Osteoblast (primary cell): ENCODE measurements at regions not wholly inside any gene's neighbourhood (a gene's known extent, or its start where the extent isn't known, plus 50 kb on each side); places are given as distances from the start of the nearest gene placed in this dataset.

Experiments used
- DNase-seq: peaks from one replicate; pipeline ENCODE4 v3.0.0; 2011; ENCODE audit warnings: low spot score, mixed read lengths; ENCODE audit not compliant: insufficient read length; ENCODE audit errors: missing footprints
- H2AFZ ChIP-seq: 2 replicates; pipeline ENCODE4 v1.6.0; 2011; ENCODE audit warnings: mild to moderate bottlenecking, low read length
- H3K27ac ChIP-seq: 2 replicates; pipeline ENCODE4 v1.5.1; 2011; ENCODE audit warnings: mild to moderate bottlenecking, low read depth, low read length, moderate library complexity
- H3K27me3 ChIP-seq: 2 replicates; pipeline ENCODE4 v1.6.0; 2012; ENCODE audit warnings: mild to moderate bottlenecking, control low read depth, inconsistent platforms, low read length, moderate library complexity; ENCODE audit not compliant: insufficient read depth
- H3K36me3 ChIP-seq: 2 replicates; pipeline ENCODE4 v1.5.1; 2011; ENCODE audit warnings: mild to moderate bottlenecking, low read length, control low read depth, moderate library complexity; ENCODE audit not compliant: insufficient read depth
- H3K4me1 ChIP-seq: 2 replicates; pipeline ENCODE4 v1.5.1; 2011; ENCODE audit warnings: mild to moderate bottlenecking, low read length, control low read depth, moderate library complexity; ENCODE audit not compliant: insufficient read depth
- H3K4me2 ChIP-seq: 2 replicates; pipeline ENCODE4 v1.6.0; 2011; ENCODE audit warnings: mild to moderate bottlenecking, low read length; ENCODE audit not compliant: insufficient read depth
- H3K4me3 ChIP-seq: fragments of 200-600 bp; sonication (generic); 3 replicates; pipeline ENCODE4 v1.5.1; 2012; ENCODE audit warnings: mild to moderate bottlenecking, low read length, inconsistent platforms; ENCODE audit not compliant: insufficient read depth
- H3K79me2 ChIP-seq: 2 replicates; pipeline ENCODE4 v1.6.0; 2012; ENCODE audit warnings: mild to moderate bottlenecking, low read length, control low read depth, inconsistent platforms; ENCODE audit not compliant: insufficient read depth
- H3K9me3 ChIP-seq: 2 replicates; pipeline ENCODE4 v1.5.1; 2011; ENCODE audit warnings: low read depth, low read length, control low read depth
- H4K20me1 ChIP-seq: 2 replicates; pipeline ENCODE4 v1.6.0; 2012; ENCODE audit warnings: mild to moderate bottlenecking, low read length, control low read depth; ENCODE audit not compliant: insufficient read depth
- CTCF ChIP-seq: IDR thresholded peaks from 2 replicates; pipeline ENCODE4 v1.5.1; 2011; ENCODE audit warnings: mild to moderate bottlenecking, low read depth, low read length, moderate library complexity; ENCODE audit errors: extremely low read depth

DNA sequence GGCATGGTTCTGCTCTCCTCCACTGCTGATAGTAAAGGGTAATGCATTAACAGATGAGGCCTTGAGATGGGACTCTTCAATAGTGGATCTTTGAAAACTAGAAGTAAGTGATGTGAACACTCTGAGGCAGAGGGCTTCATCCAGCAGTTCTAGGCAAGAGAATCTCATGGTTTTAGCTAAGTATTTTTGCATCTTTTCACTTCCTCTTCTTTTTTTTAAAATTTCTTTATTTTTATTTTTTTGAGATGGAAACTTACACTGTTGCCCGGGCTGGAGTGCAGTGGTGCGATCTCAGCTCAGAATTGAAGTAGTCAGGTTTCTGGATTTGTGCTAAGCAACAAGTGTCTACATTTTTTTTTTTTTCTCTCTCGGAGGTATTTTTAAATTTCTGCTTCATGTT is 101.9 kb downstream of the MTRR start:
- Histone ChIP-seq H3K27me3 (no peaks in the 10 kb centered on the region), H3K4me1 (no peaks in the 10 kb centered on the region), H3K4me2 (no peak overlapping the region), H3K79me2 (no peaks in the 10 kb centered on the region), H2AFZ (no peak overlapping the region), H3K4me3 (no peak overlapping the region), H3K9me3 (no peaks in the 10 kb centered on the region), H3K27ac (no peak overlapping the region), H4K20me1 (no peaks in the 10 kb centered on the region), H3K36me3 (no peaks in the 10 kb centered on the region)
- TF ChIP-seq CTCF, result no peak
- no peak for DNase-seq

DNA sequence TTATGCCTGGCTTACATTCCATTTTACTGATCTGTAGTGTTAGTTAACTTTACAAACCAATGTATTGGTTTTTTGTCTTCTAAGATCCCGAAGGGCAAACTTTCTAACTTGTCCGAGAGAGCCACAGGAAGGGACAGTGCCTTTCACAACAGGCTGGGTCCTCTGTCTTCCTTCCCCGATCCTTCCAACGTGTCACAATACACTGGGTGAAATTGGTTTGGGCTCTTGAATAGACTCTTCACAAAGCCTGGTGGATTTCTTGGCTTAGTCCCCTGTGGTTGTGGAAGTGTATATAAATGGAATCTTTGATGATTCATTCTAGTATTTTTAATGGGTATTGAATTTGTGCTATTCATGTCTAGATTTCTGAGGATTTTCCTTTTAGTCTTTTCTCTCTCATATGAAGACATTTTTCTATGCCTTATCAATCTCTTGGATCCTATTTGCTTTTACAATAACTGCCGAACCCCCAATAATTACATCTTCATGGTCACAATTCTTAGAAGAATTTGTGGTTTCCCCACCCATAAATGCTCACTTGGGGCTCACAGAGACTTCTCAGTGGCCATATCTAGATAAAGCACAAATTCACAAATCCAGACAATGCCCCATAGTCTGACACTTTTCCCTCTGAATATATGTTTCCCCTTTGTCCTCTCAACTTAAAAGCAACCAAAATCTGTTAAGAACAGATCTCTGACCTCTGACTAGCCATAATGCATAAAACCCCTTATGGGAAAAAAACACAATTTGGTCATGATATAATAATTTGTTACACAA is 107.7 kb downstream of the MTRR start:
- Histone ChIP-seq H4K20me1 (no peaks in the 10 kb centered on the region), H3K4me1 (no peaks in the 10 kb centered on the region), H3K27ac (no peak overlapping the region), H3K36me3 (no peaks in the 10 kb centered on the region), H3K4me2 (no peak overlapping the region), H3K9me3 (no peaks in the 10 kb centered on the region), H3K27me3 (no peaks in the 10 kb centered on the region), H2AFZ (no peak overlapping the region), H3K79me2 (no peaks in the 10 kb centered on the region), H3K4me3 (no peak overlapping the region)
- no peak for TF ChIP-seq CTCF
- no peak for DNase-seq

DNA sequence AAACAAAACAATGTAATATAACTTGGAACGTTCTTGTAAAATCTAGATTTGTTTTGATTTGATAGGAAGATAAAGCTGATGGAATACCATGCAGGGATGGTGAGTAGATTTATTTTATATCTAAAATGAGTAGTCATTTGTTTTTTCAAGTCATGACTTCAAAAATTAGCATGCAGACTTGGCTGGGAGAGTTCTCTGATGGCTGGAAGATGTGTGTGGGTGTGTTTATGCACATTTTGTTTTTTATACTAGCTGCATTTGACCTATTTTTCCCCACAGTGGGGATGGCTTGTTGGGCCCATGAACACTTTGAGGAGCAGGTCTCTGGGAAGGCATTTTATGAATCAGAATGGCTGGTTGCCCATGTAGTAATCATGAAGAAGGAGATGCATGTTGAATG is 109.2 kb downstream of the MTRR start:
- no peaks in the 10 kb centered on the region for H3K79me2 ChIP-seq
- DNase-seq, result no peak

GRCh38 chr5:7978991-7979390 is 110.0 kb downstream of the MTRR start:
- no peak overlapping the region for H3K4me3 ChIP-seq
- no peak for DNase-seq
- no peak overlapping the region for H2AFZ ChIP-seq
- no peaks in the 10 kb centered on the region for H3K36me3 ChIP-seq
- no peak overlapping the region for H3K27ac ChIP-seq
- H3K9me3 ChIP-seq, result no peaks in the 10 kb centered on the region
- no peak for TF ChIP-seq CTCF
- no peak overlapping the region for H3K4me2 ChIP-seq
- H3K79me2 ChIP-seq, result no peaks in the 10 kb centered on the region
- H4K20me1 ChIP-seq, result no peaks in the 10 kb centered on the region
- H3K4me1 ChIP-seq, result no peaks in the 10 kb centered on the region
- no peaks in the 10 kb centered on the region for H3K27me3 ChIP-seq

More for the DNA sequence above, 109.2 kb downstream of the MTRR start:
- Histone ChIP-seq H3K27me3 (no peaks in the 10 kb centered on the region), H4K20me1 (no peaks in the 10 kb centered on the region), H3K36me3 (no peaks in the 10 kb centered on the region), H3K27ac (no peak overlapping the region), H3K4me3 (no peak overlapping the region), H2AFZ (no peak overlapping the region), H3K4me2 (no peak overlapping the region), H3K4me1 (no peaks in the 10 kb centered on the region), H3K9me3 (no peaks in the 10 kb centered on the region)
- TF ChIP-seq CTCF, result no peak
